Astrocyte (in vitro differentiated cells and primary cell): ENCODE measurements at regions not wholly inside any gene's neighbourhood (a gene's known extent, or its start where the extent isn't known, plus 50 kb on each side); places are given as distances from the start of the nearest gene placed in this dataset.
"Not testable (repeated sequence)": the region's sequence is repeated elsewhere in the genome, so short reads cannot be mapped to it uniquely, and the experiment has no call there.

Experiments used
- CTCF ChIP-seq: IDR thresholded peaks from 2 replicates; pipeline ENCODE4 v1.5.1; 2011; ENCODE audit warnings: low read depth, mild to moderate bottlenecking, inconsistent platforms, low read length, moderate library complexity; ENCODE audit not compliant: insufficient read depth
- EZH2 ChIP-seq: IDR thresholded peaks from 2 replicates; pipeline ENCODE4 v1.6.1; 2012; ENCODE audit warnings: mild to moderate bottlenecking, low read length, inconsistent platforms; ENCODE audit not compliant: insufficient read depth

- not testable (repeated sequence) for TF ChIP-seq CTCF, EZH2
These were observed 62.4 kb upstream of the GZMB start for GRCh38 chr14:24696280-24696920.
